Left cardiac atrium (tissue), 4 donors: ENCODE measurements at regions not wholly inside any gene's neighbourhood (a gene's known extent, or its start where the extent isn't known, plus 50 kb on each side); places are given as distances from the start of the nearest gene placed in this dataset.

Experiments used
- ATAC-seq, 2 donors: fragments of 200-7000 bp; cut with Tn5 transposase; one replicate each; pipeline ENCODE4 v1.9.1; 2020; ENCODE audit warnings: mild to moderate bottlenecking in 2 of 2, moderate library complexity in 2 of 2
- DNase-seq: peaks from one replicate; pipeline ENCODE4 v3.0.0-alpha.2; 2020
- intact Hi-C, 2 donors: fragments of 100-400 bp; cut with DNase I; formaldehyde crosslinking; loops; one replicate each; pipeline versions ENCODE4 v1.14.1 to v1.15.1; 2022 to 2023
- donor health status: DM: no; HTN: yes; CAD: no.
- donor health status: DM: no; HTN: yes; CAD: no; lungs with severe emphysema.
- donor health status: DM: yes; HTN: yes; CAD: no.
- donor health status: Dilated cardiomyopathy.

- ATAC-seq = peak; percentile 41 to 87
- no peak for DNase-seq
- intact Hi-C loops = loop anchor here in 1 of 2 donors (10.0 kb wide), 1 partner anchor 210 kb away; no protein-coding TSS in a partner anchor
Measured at GRCh38 chr11:112794331-112794846, 166.8 kb upstream of the NCAM1 start.

- intact Hi-C loops = loop anchor here (5.0 to 10.0 kb wide), 2 partner anchors 208 to 210 kb away; no protein-coding TSS in a partner anchor
- peak; percentile 33 to 40 for ATAC-seq
Measured at GRCh38 chr11:112795142-112795815, 165.9 kb upstream of the NCAM1 start.

DNA sequence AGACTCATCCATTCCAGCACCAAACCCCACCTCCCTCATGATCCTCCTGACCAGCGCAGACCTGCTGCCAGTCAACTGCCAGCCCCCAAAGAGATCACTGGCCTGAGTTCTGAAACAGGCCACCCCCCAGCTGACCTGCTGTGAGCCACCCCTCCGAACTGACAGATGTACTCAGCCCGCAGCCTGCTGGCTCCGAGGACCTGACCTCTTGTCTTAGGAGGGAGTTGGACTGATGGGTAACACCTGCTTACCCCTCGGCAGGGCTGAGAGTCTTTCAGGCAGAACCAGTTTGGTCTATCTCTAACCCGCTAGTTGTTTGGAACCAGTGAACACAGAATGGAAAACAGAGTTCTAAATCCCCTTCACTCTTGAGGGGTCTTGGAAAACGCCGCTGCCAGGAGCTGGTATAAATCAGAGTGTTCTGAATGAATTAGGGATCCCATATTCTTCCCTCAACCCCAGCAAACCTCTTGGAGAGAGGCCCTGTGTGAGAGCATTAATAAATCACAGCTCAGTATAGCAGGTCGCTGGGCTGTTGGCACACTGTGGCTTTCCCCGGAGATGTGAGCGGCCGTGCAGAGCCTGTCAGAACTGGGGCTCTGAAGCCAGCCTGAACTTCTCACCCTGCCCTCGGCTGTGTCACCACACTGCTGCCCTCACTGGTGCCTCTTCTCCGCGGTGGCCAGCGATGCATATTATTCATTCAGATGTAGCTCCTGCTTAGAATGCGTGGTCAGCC lies 165.1 kb upstream of the NCAM1 start:
- intact Hi-C loops = loop anchor here (5.0 to 10.0 kb wide), 2 partner anchors 209 to 211 kb away; no protein-coding TSS in a partner anchor
- ATAC-seq (peak; percentile 76), DNase-seq (peak; percentile 36)

More at GRCh38 chr11:112795142-112795815, 165.9 kb upstream of the NCAM1 start:
- DNase-seq = peak; percentile 29

DNA sequence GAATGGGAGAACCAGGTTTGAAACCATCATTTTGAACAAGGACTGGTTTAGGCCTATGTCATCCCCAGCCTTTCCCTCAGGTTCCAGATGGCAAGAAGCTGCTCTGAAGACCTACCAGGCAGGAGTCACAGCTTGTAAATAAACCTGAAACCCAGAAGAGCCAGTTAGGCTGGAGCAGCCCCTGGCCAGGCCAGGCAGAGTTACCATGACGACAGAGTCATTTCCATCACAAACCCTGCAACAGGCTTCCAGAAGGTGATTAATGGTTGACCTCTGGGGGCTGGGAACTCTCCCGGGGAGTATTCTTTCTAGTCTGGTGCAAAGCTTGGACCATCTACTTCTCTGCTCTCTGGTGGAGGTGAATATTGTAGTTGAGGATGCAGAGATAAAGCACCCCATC lies 164.1 kb upstream of the NCAM1 start:
- no peak for ATAC-seq
- intact Hi-C loops = loop anchor here (5.0 to 10.0 kb wide), 2 partner anchors 210 to 212 kb away; no protein-coding TSS in a partner anchor
- DNase-seq = no peak

DNA sequence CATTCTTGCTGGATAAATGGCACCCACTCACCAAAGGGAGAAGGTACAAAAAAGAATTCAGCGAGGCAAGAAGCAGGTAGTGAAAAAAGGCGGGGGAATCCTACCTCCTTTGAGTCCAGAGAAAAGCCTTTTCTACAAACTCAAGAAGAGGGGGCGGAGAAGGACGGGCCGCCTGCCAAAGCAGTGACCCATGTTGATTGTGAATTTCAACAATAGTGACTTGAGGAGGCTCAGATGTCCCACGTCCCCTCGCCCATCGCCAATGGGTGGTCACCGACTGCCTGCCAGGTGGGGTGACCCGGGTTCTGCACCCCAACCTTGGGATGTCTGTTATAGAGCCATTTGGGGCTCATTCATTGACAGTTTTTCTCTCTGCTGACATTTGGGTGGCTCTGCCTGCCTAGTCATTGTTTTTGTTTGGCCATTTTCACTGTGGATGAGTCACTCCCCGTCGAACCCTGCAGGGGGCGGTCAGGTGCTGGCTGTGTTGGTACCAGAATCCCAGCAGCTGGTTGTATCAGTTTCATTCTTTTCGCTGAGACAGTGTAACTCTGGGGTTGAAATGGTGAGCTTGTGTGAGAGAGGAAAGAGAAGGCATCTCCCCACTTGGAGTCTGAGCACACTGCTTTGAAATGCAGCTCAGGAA lies 163.4 kb upstream of the NCAM1 start:
- intact Hi-C loops = loop anchor here (5.0 to 10.0 kb wide), 2 partner anchors 210 to 213 kb away; no protein-coding TSS in a partner anchor
- no peak for DNase-seq
- peak in 1 of 2 donors; percentile 16 for ATAC-seq

GRCh38 chr11:112801025-112801816 lies 160.0 kb upstream of the NCAM1 start:
- no peak for DNase-seq
- ATAC-seq = no peak
- intact Hi-C loops = no loop called here

- DNase-seq (no peak), ATAC-seq (peak in 1 of 2 donors; percentile 42)
- intact Hi-C loops = no loop called here
Measured at GRCh38 chr11:112801817-112802088, 159.5 kb upstream of the NCAM1 start.

DNA sequence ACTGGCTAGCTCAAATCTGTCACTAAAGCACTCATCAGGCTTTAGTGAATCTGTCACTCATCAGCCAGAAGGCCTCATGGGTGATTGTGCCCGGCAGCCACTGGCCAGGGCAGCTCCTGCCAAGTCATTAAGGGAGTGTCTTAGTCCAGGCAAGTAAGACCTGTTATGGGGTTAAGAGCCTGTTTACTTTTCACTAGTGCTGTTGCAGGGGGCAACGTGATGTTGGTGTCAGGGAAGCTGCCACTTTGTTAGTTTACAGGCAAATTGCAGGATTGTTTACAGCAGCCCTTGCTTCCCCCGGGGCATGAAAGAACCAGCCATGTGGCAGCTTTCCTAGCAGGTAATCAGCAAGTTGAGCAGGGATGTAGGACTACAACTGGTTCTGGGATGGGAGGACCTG lies 155.6 kb upstream of the NCAM1 start:
- ATAC-seq (peak in 1 of 2 donors; percentile 80), DNase-seq (no peak)
- intact Hi-C loops = no loop called here

- no peak for ATAC-seq
- intact Hi-C loops = no loop called here
- DNase-seq = no peak
Measured at GRCh38 chr11:112806256-112806655, 155.0 kb upstream of the NCAM1 start.

DNA sequence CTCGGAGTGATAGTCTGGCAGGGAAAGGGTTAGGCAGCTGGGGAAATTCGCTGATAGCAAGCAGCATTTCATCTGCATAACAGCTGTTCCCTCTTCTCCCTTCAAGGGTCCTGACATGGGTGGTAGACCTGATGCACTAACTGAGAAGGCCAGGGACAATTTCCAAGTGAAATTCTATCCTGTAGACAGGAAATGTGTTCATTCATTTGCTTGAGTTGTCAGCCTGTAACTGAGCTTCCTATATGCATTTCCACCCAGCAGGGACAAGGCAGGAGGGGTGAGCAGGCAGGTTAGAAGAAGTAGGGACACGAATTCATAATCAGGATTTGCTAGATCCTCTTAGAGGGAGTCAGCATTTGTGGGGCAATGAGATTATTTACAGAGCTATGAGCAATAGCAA lies 154.3 kb upstream of the NCAM1 start:
- no peak for DNase-seq
- no peak for ATAC-seq
- intact Hi-C loops = no loop called here

DNA sequence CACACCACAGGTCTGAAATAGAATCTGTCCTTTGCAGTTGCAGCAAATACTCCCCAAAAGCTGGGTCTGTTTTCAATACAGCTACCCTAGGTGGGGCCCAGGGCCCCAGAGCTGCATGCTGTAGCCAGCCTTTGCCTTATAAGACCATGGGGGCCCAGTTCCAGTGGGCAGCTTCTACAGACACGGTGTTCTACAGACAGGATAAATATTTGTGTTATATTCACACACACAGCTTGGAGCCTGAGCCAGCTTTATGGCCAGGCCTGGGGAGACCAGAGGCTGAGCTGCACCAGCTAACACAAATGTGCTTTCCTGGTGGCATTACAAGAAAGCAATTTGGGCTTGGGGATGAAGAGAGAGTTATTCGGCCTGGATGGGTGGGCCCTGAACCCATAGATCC lies 151.8 kb upstream of the NCAM1 start:
- DNase-seq (no peak), ATAC-seq (no peak)
- intact Hi-C loops = no loop called here

- intact Hi-C loops = no loop called here
- no peak for ATAC-seq
- no peak for DNase-seq
Measured at GRCh38 chr11:112810951-112811350, 150.3 kb upstream of the NCAM1 start.

- DNase-seq (no peak), ATAC-seq (no peak)
- intact Hi-C loops = no loop called here
Measured at GRCh38 chr11:112811783-112812182, 149.4 kb upstream of the NCAM1 start.

DNA sequence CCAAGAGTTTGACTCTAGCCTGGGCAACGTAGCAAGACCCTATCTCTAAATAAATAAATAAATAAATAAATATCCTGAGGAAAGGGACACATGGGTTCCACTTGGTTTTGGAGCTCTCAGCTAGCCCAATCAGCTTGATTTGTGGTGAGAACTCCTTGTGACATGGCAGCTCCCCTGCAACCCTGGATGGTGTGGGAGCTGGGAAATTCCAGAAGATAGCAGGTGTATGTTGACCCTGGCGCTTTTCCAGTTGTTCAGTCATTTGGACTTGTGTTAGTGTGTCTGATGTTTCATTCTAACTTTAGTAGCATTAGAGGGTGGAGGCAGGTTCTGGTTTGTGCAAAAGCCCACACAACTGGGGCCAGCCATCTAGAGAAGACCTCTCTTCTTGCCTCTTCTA lies 148.5 kb upstream of the NCAM1 start:
- ATAC-seq (no peak), DNase-seq (no peak)
- intact Hi-C loops = no loop called here

DNA sequence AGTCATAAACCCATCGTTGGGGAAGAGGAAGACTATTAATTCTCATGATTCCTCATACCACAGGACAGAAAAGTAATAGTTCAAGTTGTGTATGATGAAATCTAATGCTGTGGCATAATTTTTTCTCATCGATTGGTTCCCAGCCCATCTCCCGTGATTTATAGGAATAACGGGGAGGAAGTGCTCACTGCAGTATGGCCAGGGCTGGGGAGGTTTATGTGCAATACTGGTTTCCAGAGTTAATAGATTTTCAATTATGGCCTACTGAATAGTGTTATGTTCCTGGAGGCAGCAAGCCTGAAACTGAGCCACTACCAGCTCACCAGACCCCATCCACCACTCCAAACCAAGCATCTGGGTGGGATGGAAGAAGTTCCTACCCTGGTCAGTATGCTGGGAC lies 147.1 kb upstream of the NCAM1 start:
- no peak for ATAC-seq
- intact Hi-C loops = no loop called here
- no peak for DNase-seq

GRCh38 chr11:112817376-112817775 lies 143.8 kb upstream of the NCAM1 start:
- intact Hi-C loops = no loop called here
- DNase-seq (no peak), ATAC-seq (no peak)

GRCh38 chr11:112822478-112823274 lies 138.5 kb upstream of the NCAM1 start:
- ATAC-seq = no peak

DNA sequence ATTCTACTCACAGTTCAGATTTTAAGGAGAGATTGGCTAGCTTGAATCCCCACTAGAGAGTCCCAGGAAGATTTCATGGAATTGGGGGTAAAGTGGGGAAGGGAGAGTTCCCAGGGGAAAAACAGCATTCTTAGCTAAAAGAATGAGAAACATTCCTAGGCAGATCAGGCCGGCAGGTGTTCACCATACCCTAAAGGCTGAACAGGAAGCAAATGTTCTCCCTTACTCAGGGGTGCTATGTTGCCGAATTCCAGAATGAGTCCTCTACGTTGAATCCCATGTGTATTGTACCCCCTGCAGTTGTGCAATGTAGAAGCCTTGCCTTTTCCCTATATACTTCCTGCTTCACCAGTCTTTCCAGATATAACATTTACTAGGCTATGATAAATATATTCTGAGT lies 135.2 kb upstream of the NCAM1 start:
- intact Hi-C loops = no loop called here
- no peak for ATAC-seq
- DNase-seq = no peak

More at GRCh38 chr11:112822478-112823274, 138.5 kb upstream of the NCAM1 start:
- intact Hi-C loops = no loop called here
- no peak for DNase-seq
